GM18909 (cell line): ENCODE measurements at regions not wholly inside any gene's neighbourhood (a gene's known extent, or its start where the extent isn't known, plus 50 kb on each side); places are given as distances from the start of the nearest gene placed in this dataset.

Experiments used
- ATAC-seq: cut with Tn5 transposase; IDR thresholded peaks from one replicate; pipeline ENCODE4 v1.9.1; 2021; ENCODE audit warnings: mild to moderate bottlenecking; ENCODE audit not compliant: unreplicated experiment, poor library complexity

DNA sequence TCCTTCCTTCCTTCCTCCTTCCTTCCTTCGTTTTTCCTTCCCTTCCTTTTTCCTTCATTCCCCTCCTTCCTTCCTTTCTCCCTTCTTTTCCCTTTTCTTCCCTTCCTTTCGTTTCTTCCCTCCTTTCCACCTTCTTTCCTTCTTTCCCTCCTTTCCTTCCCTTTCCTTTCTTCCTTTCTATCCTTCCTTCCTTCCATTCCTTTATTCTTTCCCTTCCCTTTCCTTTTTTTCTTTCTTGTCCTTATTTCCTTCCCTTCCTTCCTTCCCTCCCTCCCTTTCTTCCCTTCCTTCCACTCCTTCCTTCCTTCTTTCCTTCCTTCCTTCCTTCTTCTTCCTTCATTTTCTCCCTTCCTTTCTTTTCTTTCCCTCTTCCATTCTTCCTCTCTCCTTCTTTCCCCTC is 394.6 kb downstream of the GABRB3 start:
- ATAC-seq = no peak

DNA sequence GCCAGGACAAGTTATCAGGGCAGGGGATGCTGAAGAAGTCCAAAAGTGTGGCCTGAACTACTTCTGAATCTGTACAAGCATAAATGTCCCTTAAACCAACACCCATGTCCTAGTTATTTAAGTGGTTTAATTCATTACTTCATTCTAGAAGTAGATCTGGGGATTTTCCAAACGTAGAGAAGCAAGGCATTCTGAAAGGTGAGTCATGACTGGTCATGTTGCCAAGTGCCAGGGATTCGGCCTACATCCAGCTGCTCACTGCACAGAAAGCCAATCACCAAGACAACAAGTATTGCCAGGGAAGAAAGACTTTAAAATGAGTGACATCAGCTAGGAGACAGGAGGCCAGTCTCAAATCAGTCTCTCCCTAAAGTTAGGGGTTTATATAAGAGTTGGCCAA is 396.6 kb downstream of the GABRB3 start:
- ATAC-seq = no peak

DNA sequence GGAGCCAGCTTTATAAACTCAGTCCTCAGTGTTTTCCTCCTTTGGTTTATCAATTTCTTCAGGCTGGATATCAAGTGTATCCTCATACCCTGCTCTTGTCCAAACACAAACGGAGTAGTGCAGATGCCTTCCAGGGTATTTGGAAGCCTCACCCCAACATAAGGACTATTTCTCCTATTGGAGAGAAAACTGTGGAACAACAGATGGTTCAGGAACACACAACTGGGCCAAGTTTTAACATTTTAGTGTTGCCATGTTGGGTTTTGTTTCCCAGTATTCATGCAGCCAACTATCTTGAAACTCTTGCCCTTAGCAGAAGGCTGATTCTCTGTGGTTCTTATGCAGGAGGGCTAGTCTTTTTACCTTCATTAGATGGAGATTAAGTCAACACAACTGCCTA is 398.1 kb downstream of the GABRB3 start:
- no peak for ATAC-seq

DNA sequence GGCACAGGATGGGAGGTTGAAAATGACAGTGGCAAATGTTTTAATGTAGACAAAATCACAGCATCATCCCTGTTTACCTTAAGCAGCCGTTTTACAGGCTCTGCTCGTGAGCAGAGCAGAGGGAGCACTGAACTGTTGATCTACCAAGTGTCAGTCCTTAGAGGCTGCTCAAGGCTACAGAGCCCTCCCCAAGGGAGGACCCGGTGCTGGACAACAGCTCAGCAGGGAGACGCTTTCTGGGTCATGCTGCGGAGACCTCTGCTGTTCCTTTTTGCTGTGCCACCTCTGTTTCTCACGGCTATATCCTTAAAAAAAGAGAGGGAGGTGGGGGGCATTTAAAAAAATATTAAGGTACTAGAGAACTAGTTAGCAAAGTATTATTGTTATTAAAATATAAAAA is 400.2 kb downstream of the GABRB3 start:
- no peak for ATAC-seq

DNA sequence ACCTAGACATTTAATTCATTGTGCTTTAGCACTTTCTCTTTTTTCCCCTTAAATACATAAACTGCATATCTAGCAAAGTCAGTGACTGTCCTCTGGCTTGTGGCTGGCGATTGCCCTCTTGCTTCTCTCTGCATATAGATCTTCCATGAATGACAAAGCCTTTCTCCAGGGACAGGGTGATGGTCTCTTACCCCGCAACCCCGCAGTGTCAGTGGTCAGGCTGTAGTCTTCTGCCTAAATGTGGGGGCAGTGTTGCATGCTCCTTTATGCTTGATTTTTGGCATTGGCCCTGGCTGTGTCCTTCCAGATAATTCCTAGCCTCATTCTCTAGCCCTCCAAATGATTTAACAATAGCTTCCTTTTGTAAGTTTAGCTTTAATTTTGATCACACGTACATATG is 407.8 kb downstream of the GABRB3 start:
- ATAC-seq = no peak

DNA sequence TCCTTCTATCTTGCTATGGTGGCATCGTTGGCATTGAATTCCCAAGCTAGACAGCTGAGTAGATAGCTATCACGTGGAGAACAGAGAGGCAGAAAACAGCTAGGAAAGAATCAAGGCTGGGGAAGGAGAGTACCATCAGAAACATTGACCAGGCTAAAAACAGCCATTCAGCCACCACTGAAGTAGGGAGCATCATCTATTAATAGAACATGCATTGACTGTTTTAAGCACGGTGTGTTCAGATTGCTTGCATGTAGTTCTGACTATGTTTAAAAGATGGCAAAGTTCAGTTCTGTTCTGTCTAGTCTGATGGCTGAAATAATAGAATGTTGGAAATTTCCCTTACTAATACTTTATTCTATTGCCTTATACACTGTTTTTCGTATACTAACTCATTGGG is 413.0 kb downstream of the GABRB3 start:
- no peak for ATAC-seq

DNA sequence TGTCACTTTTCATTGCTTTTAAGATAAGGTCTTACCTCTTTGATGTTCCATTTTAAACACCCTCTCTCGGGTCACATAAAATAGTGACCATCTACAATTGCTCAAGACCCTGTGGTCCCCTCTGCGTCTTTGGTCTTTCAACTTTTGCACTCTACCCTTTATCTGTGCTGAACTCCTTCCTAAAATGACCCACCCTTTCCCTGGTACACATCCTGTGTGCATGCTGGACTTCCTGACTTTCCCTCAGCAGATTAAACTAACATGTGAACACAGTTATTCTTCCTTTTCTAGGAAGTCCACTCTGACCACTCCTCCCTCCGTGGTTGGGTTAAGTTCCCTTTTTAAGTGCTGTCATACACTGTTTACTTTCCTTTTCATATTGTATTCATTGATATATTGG is 414.2 kb downstream of the GABRB3 start:
- ATAC-seq = no peak

DNA sequence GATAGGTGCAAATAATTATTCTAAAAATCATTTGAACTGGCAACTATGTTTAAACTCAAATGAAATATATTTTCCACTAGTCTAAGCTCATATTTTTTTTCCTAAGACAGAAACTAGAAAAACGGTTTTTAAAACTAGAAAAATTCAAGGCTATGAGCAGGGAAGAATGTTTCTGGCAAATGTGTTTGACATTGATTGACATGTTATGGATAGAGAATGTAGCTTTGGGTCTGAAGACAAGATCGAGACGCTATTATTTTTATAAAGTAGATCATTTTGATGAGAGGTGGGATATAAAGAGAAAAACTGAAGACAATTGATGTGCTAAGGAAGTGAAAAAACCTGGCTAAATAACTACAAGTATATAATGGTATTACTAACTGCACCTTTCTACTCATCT is 415.2 kb downstream of the GABRB3 start:
- ATAC-seq = no peak

DNA sequence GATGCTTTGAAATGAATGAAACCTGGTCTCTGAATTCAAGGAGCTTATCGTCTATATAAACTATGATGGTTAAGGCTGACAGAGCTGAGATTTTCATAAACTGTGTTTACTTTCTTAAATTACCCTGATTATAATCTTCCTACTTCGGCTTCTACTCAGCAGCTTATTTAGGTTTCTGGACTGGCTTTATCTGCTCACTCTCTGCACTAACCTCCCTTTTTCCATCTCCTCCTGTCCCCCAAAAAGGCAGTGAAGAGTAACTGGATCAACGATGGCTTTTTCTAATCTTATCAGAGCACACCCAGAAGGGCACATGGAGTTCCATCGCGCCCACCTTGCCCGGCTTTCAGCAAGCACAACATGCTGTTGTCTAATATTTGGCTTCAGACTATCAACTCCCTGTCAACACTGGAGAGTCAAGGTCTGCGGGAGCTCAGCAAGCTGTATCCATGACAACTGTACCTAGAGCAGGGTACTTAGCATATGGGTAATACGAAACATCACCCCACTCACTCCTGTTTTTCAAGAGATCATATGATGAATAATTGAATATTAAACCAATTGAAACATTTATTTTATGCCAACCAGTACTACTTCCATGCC is 417.3 kb downstream of the GABRB3 start:
- no peak for ATAC-seq

DNA sequence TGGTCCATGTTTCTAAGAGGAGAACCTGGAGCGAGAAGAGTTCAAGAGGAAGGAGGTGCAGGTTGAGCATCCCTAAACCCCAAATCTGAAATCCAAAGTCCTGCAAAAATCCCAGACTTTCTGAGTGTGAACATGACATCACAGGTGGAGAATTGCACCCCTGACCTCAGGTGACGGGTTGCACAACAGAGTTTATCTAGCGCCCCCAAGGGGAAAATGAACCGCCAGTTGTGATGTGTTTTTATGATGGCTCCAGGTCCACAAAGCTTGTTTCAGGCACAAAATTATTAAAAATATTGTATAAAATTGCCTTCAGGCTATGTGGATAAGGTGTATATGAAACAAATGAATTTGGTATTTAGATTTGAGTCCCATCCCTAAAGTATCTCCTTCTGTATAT is 420.0 kb downstream of the GABRB3 start:
- ATAC-seq = no peak

DNA sequence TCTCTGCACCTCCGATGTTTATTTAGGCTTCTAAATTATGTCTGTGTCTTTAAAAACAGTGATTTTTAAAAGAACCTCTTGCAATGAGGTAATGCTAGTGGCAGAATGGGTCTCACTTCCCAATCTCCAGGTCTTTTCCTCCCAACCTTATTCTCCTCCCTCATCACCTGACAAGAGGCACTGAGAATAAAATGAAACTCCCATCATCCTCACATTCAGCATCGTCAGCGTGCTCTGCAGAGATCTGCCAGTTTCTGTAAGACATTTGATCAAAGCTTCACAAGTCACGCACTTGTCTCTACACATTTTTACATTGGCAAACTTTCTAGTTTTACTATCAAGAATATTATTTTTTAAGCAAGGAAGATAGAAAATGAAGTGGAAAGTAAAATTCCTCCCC is 420.5 kb downstream of the GABRB3 start:
- ATAC-seq = no peak

DNA sequence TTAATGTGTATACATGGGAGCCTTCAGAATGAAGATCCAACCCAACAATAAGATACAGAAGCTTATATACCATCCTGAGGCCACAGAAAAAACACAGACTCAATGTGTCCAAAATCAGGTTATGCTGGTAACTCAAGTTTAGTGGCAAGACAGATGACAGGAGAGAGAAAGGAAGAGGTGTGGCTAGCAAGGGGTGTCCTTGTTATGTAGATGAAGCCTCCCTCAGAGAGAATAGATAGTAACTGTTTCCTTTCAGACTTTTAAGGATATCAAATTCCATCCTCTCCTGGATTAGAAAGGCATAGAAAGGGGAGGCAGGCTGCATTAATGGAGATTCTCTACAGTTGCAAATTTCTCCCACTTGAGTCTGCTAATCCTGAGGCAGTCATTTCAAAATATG is 447.4 kb downstream of the GABRB3 start:
- no peak for ATAC-seq

DNA sequence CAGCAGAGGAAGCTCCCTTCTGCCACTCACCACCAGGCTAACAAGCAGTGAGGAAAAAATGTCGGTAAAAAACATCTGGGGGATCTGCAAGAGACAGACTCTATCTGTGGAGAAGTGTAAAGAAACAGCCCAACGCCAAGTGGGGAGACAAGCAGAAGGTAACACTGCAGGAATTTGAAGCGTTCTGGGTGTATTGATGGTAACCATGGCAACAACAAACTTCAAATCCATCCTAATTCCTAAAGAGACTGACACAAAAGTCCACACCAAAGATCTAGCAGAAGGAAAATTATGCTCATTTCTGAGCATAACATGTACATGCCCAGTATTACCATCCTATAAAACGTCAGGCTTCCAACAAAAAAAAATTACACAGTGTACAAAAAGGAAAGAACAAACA is 449.3 kb downstream of the GABRB3 start:
- ATAC-seq = no peak

DNA sequence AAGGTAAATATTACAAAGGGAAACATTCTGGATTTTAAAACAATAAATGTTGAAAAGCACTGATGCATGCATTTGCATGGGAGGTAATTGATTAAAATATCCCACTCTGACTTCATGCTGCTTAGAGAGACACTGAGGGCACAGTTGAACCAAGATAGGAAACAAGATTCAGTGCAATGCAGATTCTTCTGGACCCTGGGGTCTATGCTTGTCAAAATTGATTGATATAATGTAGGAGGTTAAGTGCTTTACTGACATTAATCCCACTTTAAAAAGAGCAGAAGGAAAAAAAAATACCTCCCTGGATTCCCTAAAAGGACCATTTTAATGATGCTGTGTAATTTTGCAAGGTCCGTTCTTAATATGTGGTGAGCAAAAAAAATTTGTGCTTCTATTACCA is 454.2 kb downstream of the GABRB3 start:
- no peak for ATAC-seq

DNA sequence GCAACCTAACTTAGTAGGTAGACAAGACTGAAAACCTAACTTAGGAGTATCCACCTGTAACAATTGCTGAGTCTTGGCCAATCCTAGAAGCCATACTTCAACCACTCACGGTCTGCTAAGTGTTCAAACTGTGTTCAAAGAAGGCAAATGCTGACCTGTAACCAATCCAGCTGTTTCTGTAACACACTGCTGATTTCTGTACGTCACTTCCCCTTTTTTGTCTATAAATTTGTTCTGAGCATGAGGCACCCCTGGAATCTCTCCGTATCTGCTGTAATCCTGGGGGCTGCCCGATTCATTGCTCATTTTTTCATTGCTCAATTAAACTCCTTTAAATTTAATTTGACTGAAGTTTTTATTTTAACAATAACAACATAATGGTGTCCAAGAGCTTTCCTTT is 451.4 kb upstream of the ATP10A start:
- no peak for ATAC-seq

DNA sequence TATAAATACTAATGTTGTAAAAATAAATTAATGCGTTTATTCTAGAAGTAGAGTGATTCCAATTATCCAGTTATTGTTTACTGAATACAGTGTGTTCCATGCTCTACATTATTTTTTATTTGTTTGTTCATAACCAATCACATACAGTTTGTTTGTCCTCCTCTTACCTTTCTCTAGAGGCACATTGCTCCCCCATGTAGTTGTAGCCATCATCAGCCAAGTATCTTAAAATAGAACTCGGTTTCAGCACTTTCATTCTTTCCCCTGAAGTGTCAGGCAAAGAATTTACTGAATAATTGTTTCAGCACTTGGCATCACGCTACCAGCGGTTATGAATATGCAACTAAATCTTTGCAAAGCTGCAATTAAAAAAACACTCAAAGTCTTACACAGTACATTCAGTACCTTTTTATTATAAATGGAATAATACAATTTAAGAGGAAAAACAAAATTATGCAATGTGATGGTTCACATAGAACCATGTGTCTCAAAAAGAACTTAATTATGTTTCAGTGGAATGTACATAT is 448.6 kb upstream of the ATP10A start:
- ATAC-seq = no peak

DNA sequence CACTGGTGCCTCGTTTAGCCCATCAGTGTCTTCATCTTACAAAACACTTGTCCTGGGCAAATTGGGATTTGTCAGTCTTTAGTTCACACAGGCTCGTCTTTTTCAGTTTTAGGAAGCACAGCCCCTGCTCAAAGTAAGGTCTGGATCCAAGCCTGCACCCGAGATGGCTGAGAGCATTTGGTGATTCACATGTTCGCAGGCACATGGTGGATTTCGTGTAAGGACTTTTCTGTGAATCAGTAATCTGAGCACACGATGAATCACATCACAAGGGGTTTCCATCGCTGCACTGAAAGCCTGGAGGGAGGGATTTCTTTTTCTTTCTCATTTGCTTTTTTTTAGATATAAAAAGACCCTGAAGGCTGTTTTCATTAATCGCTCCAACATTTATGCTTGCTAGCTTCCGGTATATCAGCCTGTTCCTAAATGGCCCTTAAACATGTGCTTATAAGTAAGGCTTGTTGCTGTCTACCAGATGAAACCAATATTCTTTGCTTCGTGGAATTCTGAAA is 435.6 kb upstream of the ATP10A start:
- ATAC-seq = no peak

DNA sequence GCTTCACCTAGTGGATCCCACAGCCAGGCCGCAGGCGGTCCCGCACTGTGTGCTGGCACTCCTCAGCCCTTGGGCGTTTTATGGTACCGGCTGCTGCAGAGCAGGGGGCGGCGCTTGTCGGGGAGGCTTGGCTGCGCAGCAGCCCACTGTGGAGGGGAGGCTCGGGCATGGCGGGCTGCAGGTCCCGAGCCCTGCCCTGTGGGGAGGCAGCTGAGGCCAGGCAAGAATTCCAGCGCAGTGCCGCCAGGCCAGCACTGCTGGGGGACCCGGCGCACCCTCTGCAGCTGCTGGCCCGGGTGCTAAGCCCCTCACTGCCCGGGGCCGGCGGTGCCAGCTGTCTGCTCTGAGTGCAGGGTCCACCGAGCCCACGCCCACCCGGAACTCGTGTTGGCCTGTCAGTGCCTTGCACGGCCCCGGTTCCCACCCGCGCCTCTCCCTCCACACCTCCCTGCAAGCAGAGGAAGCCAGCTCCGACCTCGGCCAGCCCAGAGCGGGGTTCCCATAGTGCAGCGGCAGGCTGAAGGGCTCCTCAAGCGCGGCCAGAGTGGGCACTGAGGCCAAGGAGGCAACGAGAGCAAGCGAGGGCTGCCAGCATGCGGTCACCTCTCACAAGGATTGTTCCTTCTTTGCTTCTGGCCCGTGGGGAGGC is 435.0 kb upstream of the ATP10A start:
- no peak for ATAC-seq

DNA sequence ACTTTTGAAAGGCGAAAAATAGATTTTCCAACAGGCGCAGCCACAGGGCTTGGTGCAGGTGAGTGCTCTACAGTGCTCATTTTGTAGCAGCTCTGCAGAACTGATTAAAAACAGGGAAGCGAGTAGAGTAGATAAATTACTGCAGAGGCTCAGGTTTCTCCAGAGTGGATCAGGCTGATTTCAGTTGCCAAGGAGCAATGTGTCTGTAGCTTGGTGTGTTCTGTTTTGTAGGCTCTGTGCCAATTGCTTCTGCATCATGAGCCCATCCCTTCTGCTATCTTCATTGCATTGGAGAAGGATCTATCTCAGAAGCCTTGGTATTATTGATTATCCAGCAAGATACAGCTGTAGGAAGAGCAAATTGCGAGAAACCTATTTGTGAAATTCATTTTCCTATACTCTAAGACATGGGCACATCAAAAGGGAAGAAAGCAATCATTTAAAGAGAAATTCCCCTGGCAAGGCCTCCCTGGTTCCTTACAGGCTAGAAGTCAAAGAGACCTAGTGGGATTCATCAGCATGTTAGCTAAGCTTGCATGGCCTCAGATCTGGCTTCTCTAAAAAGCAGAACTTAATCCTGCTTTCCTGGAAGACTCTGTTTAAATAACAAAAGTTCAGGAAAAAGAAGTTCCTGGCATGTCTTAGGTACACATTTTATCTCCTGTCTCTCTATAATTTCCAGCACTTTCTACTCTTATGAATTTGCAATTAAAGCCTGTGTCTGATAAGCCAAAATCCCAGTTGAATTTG is 432.4 kb upstream of the ATP10A start:
- no peak for ATAC-seq

DNA sequence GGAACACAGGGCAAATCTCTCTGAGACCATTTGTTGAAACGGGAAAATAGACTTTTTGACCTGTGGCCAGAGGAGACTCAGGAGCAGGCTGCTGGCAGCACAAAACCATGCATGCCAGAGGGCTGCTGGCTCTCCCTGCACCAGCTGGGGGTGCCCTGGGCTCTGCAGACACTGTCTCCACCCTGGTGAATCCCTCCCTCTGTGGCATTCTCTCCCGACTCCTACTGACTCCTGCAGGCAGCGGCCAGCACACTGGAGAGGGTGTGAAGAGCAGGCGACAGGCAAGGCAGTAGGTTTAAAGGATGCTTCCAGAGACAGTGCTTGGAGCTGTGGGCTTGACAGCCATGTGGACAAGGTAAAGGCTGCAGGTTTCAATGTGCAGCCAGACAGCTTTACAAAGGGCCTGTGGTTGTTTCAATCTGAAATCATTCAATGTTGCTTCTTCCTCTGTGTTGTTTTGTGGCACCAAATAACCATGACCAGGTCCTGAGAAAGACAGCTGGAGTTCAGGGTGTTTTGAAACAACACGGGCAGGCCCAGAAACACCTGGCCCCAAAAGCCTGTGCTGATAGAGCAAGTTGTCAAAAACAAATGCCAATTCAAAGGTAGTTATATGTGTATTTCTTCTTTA is 431.0 kb upstream of the ATP10A start:
- no peak for ATAC-seq

DNA sequence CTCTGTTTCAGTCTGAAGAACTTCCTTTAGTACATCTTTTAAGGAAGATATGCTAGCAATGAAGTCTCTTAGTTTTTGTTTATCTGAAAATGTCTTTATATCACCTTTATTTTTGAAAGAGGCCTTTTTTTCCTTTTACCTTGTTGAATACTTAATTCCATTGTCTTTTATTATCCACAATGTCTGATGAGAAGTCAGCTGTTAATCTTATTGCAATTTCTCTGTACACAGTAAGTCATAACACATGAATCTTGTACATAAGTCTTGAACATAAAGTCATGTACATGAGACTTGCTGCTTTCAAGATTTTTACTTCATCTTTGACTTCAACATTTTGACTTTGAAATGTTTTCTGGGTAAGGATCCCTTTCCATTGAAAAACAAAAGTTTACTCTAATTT is 424.3 kb upstream of the ATP10A start:
- no peak for ATAC-seq
